HG02610 (cell line): ENCODE measurements at regions not wholly inside any gene's neighbourhood (a gene's known extent, or its start where the extent isn't known, plus 50 kb on each side); places are given as distances from the start of the nearest gene placed in this dataset.

ENCODE experiments used
- ATAC-seq: cut with Tn5 transposase; IDR thresholded peaks from one replicate; pipeline ENCODE4 v1.9.1; 2021; ENCODE audit warnings: mild to moderate bottlenecking, moderate library complexity; ENCODE audit not compliant: unreplicated experiment

GRCh38 chr10:37685741-37686683, 171.4 kb downstream of the ZNF248 start:
- ATAC-seq: no peak

GRCh38 chr10:37684765-37685164, 172.6 kb downstream of the ZNF248 start:
- no peak for ATAC-seq

GRCh38 chr10:37682617-37683016, 174.8 kb downstream of the ZNF248 start:
- no peak for ATAC-seq

GRCh38 chr10:37681617-37681999, 175.8 kb downstream of the ZNF248 start:
- no peak for ATAC-seq

GRCh38 chr10:37680716-37681616, 176.4 kb downstream of the ZNF248 start:
- ATAC-seq: no peak

- ATAC-seq: no peak
Observed at GRCh38 chr10:37680243-37680683, 177.1 kb downstream of the ZNF248 start.

GRCh38 chr10:37679465-37679864, 177.9 kb downstream of the ZNF248 start:
- ATAC-seq: no peak

- no peak for ATAC-seq
Observed at GRCh38 chr10:37675449-37675848, 182.0 kb downstream of the ZNF248 start.

- ATAC-seq: no peak
Observed at GRCh38 chr10:37671802-37672201, 185.6 kb downstream of the ZNF248 start.

- no peak for ATAC-seq
Observed at GRCh38 chr10:37667736-37668135, 189.7 kb downstream of the ZNF248 start.

- ATAC-seq: no peak
Observed at GRCh38 chr10:37654466-37654865, 202.9 kb downstream of the ZNF248 start.

- no peak for ATAC-seq
Observed at GRCh38 chr10:37643187-37643586, 214.2 kb downstream of the ZNF248 start.

GRCh38 chr10:37640301-37640700, 217.1 kb downstream of the ZNF248 start:
- ATAC-seq: no peak

- ATAC-seq: no peak
Observed at GRCh38 chr10:37639200-37639599, 218.2 kb downstream of the ZNF248 start.

- no peak for ATAC-seq
Observed at GRCh38 chr10:37638569-37638968, 218.8 kb downstream of the ZNF248 start.

- ATAC-seq: no peak
Observed at GRCh38 chr10:37634351-37634880, 223.0 kb downstream of the ZNF248 start.

GRCh38 chr10:37632641-37633040, 224.8 kb downstream of the ZNF248 start:
- no peak for ATAC-seq

GRCh38 chr10:37623506-37623905, 233.9 kb downstream of the ZNF248 start:
- ATAC-seq: no peak

GRCh38 chr10:37619336-37619735, 238.1 kb downstream of the ZNF248 start:
- ATAC-seq: no peak

GRCh38 chr10:37588299-37588698, 269.1 kb downstream of the ZNF248 start:
- no peak for ATAC-seq

GRCh38 chr10:37584643-37585042, 272.8 kb downstream of the ZNF248 start:
- ATAC-seq: no peak
